Brain microvascular endothelial cell (primary cell): ENCODE measurements at regions not wholly inside any gene's neighbourhood (a gene's known extent, or its start where the extent isn't known, plus 50 kb on each side); places are given as distances from the start of the nearest gene placed in this dataset.
"Not testable (repeated sequence)": the region's sequence is repeated elsewhere in the genome, so short reads cannot be mapped to it uniquely, and the experiment has no call there.

ENCODE experiments used
- DNase-seq: peaks from one replicate; pipeline ENCODE4 v3.0.0-alpha.2; 2020
- H3K27ac ChIP-seq: fragments of 250-450 bp; sonication (Bioruptor Pico); 2 replicates; pipeline ENCODE4 v1.5.1; 2020; ENCODE audit warnings: mild to moderate bottlenecking, moderate library complexity
- H3K27me3 ChIP-seq: fragments of 250-450 bp; sonication (Bioruptor Pico); replicated peaks from 2 replicates; pipeline ENCODE4 v1.5.1; 2020; ENCODE audit warnings: mild to moderate bottlenecking
- H3K36me3 ChIP-seq: fragments of 250-450 bp; sonication (Bioruptor Pico); replicated peaks from 2 replicates; pipeline ENCODE4 v1.5.1; 2020; ENCODE audit warnings: mild to moderate bottlenecking
- H3K4me3 ChIP-seq: 2 replicates; pipeline ENCODE4 v1.5.1; 2011; ENCODE audit warnings: low read depth, mild to moderate bottlenecking, control low read depth, low read length, moderate library complexity
- CTCF ChIP-seq: IDR thresholded peaks from 2 replicates; pipeline ENCODE4 v1.5.1; 2011; ENCODE audit warnings: low read depth, mild to moderate bottlenecking, moderate library complexity, low read length, control low read depth, inconsistent platforms; ENCODE audit errors: missing control alignments
- in situ Hi-C: cut with HindIII; loops from 2 replicates; pipeline ENCODE4 v1.10.0; 2017; ENCODE audit warnings: low sequenced_read_pairs, low pct_ligation_motif_present

- peak; percentile 47 for TF ChIP-seq CTCF
- H3K36me3 ChIP-seq, in situ Hi-C loops, H3K27ac ChIP-seq, H3K27me3 ChIP-seq, H3K4me3 ChIP-seq: not testable (repeated sequence)
- DNase-seq: peak; percentile 42
These were observed 176.5 kb downstream of the FOXD4L6 start for GRCh38 chr9:40951876-40952494.

GRCh38 chr9:40946228-40946627, 182.3 kb downstream of the FOXD4L6 start:
- H3K4me3 ChIP-seq, in situ Hi-C loops, DNase-seq, H3K27ac ChIP-seq, H3K36me3 ChIP-seq, H3K27me3 ChIP-seq: not testable (repeated sequence)

GRCh38 chr9:40942730-40943129, 185.8 kb downstream of the FOXD4L6 start:
- H3K27me3 ChIP-seq, H3K4me3 ChIP-seq, DNase-seq, H3K27ac ChIP-seq, in situ Hi-C loops, H3K36me3 ChIP-seq: not testable (repeated sequence)

- in situ Hi-C loops, H3K4me3 ChIP-seq, H3K36me3 ChIP-seq, DNase-seq, H3K27me3 ChIP-seq, H3K27ac ChIP-seq: not testable (repeated sequence)
These were observed 188.6 kb downstream of the FOXD4L6 start for GRCh38 chr9:40939888-40940209.

- H3K4me3 ChIP-seq, in situ Hi-C loops, DNase-seq: not testable (repeated sequence)
These were observed 189.1 kb downstream of the FOXD4L6 start for GRCh38 chr9:40939201-40939887.

GRCh38 chr9:40935336-40935735, 193.1 kb downstream of the FOXD4L6 start:
- no peak overlapping the region for H3K4me3 ChIP-seq
- H3K27ac ChIP-seq: no peak overlapping the region
- no peak for DNase-seq
- no peaks in the 10 kb centered on the region for H3K27me3 ChIP-seq
- H3K36me3 ChIP-seq: no peaks in the 10 kb centered on the region
- in situ Hi-C loops: no loop called here
- TF ChIP-seq CTCF: no peak

More at GRCh38 chr9:40939201-40939887, 189.1 kb downstream of the FOXD4L6 start:
- not testable (repeated sequence) for H3K27me3 ChIP-seq, H3K27ac ChIP-seq, H3K36me3 ChIP-seq

GRCh38 chr9:40934480-40934879, 194.0 kb downstream of the FOXD4L6 start:
- DNase-seq, H3K27me3 ChIP-seq, H3K4me3 ChIP-seq, H3K36me3 ChIP-seq, in situ Hi-C loops, H3K27ac ChIP-seq: not testable (repeated sequence)

GRCh38 chr9:40930426-40930825, 198.1 kb downstream of the FOXD4L6 start:
- H3K27me3 ChIP-seq, H3K36me3 ChIP-seq, in situ Hi-C loops, DNase-seq, H3K27ac ChIP-seq, H3K4me3 ChIP-seq: not testable (repeated sequence)

- H3K27me3 ChIP-seq, in situ Hi-C loops, H3K36me3 ChIP-seq, H3K4me3 ChIP-seq, DNase-seq, H3K27ac ChIP-seq: not testable (repeated sequence)
These were observed 199.0 kb downstream of the FOXD4L6 start for GRCh38 chr9:40929488-40929845.
